ENCODE measurements at regions not wholly inside any gene's neighbourhood (a gene's known extent, or its start where the extent isn't known, plus 50 kb on each side); places are given as distances from the start of the nearest gene placed in this dataset.
A peak's percentile ranks its signal among the peaks of the same experiment; 100 is the strongest.
"Not testable (repeated sequence)": the region's sequence is repeated elsewhere in the genome, so short reads cannot be mapped to it uniquely, and the experiment has no call there.

- no peak for FAIRE-seq
- TF ChIP-seq POLR2A (IDR thresholded peaks at IDR 0.05; ENCODE audit: low read depth, low read length) = no peak
- no peak for TF ChIP-seq TAF1 (IDR thresholded peaks at IDR 0.05; ENCODE audit: borderline replicate concordance, low read depth, low read length)
- no peak for TF ChIP-seq POLR2AphosphoS5 (IDR thresholded peaks at IDR 0.05; ENCODE audit: low read depth, low read length)
- no peak for DNase-seq (ENCODE audit: insufficient read length)
These were observed 213.8 kb downstream of the DUSP10 start for GRCh38 chr1:221527886-221528624.

GRCh38 chr1:221530159-221530558 is 211.7 kb downstream of the DUSP10 start:
- FAIRE-seq; DNase-seq (ENCODE audit: insufficient read length): not testable (repeated sequence)

- FAIRE-seq (no peak), DNase-seq (ENCODE audit: insufficient read length) (no peak)
- no peak for TF ChIP-seq POLR2A (IDR thresholded peaks at IDR 0.05; ENCODE audit: low read depth, low read length)
- TF ChIP-seq POLR2AphosphoS5 (IDR thresholded peaks at IDR 0.05; ENCODE audit: low read depth, low read length) = no peak
- no peak for TF ChIP-seq TAF1 (IDR thresholded peaks at IDR 0.05; ENCODE audit: borderline replicate concordance, low read depth, low read length)
These were observed 211.1 kb downstream of the DUSP10 start for GRCh38 chr1:221530791-221531190.

- DNase-seq (ENCODE audit: insufficient read length) (no peak), FAIRE-seq (no peak)
- TF ChIP-seq POLR2AphosphoS5 (IDR thresholded peaks at IDR 0.05; ENCODE audit: low read depth, low read length) (no peak), POLR2A (IDR thresholded peaks at IDR 0.05; ENCODE audit: low read depth, low read length) (no peak), TAF1 (IDR thresholded peaks at IDR 0.05; ENCODE audit: borderline replicate concordance, low read depth, low read length) (no peak)
These were observed 209.7 kb downstream of the DUSP10 start for GRCh38 chr1:221532071-221532773.

- TF ChIP-seq TAF1 (IDR thresholded peaks at IDR 0.05; ENCODE audit: borderline replicate concordance, low read depth, low read length) (no peak), POLR2AphosphoS5 (IDR thresholded peaks at IDR 0.05; ENCODE audit: low read depth, low read length) (no peak), POLR2A (IDR thresholded peaks at IDR 0.05; ENCODE audit: low read depth, low read length) (no peak)
- DNase-seq (ENCODE audit: insufficient read length) (no peak), FAIRE-seq (no peak)
These were observed 200.6 kb downstream of the DUSP10 start for GRCh38 chr1:221541296-221541695.

GRCh38 chr1:221543529-221544120 is 198.3 kb downstream of the DUSP10 start:
- DNase-seq (ENCODE audit: insufficient read length) (no peak), FAIRE-seq (no peak)
- TF ChIP-seq TAF1 (IDR thresholded peaks at IDR 0.05; ENCODE audit: borderline replicate concordance, low read depth, low read length) = no peak
- no peak for TF ChIP-seq POLR2A (IDR thresholded peaks at IDR 0.05; ENCODE audit: low read depth, low read length)
- TF ChIP-seq POLR2AphosphoS5 (IDR thresholded peaks at IDR 0.05; ENCODE audit: low read depth, low read length) = no peak

- DNase-seq (ENCODE audit: insufficient read length) = no peak
- FAIRE-seq = no peak
- TF ChIP-seq POLR2A (IDR thresholded peaks at IDR 0.05; ENCODE audit: low read depth, low read length) = no peak
- TF ChIP-seq POLR2AphosphoS5 (IDR thresholded peaks at IDR 0.05; ENCODE audit: low read depth, low read length) = no peak
- TF ChIP-seq TAF1 (IDR thresholded peaks at IDR 0.05; ENCODE audit: borderline replicate concordance, low read depth, low read length) = no peak
These were observed 192.9 kb downstream of the DUSP10 start for GRCh38 chr1:221548942-221549341.

- no peak for FAIRE-seq
- no peak for DNase-seq (ENCODE audit: insufficient read length)
- TF ChIP-seq POLR2A (IDR thresholded peaks at IDR 0.05; ENCODE audit: low read depth, low read length) = no peak
- TF ChIP-seq TAF1 (IDR thresholded peaks at IDR 0.05; ENCODE audit: borderline replicate concordance, low read depth, low read length) = no peak
- no peak for TF ChIP-seq POLR2AphosphoS5 (IDR thresholded peaks at IDR 0.05; ENCODE audit: low read depth, low read length)
These were observed 192.1 kb downstream of the DUSP10 start for GRCh38 chr1:221549815-221550214.

GRCh38 chr1:221552792-221553191 is 189.1 kb downstream of the DUSP10 start:
- not testable (repeated sequence) for DNase-seq (ENCODE audit: insufficient read length); FAIRE-seq

GRCh38 chr1:221555689-221556433 is 186.0 kb downstream of the DUSP10 start:
- FAIRE-seq = no peak
- TF ChIP-seq POLR2AphosphoS5 (IDR thresholded peaks at IDR 0.05; ENCODE audit: low read depth, low read length) (no peak), POLR2A (IDR thresholded peaks at IDR 0.05; ENCODE audit: low read depth, low read length) (no peak), TAF1 (IDR thresholded peaks at IDR 0.05; ENCODE audit: borderline replicate concordance, low read depth, low read length) (no peak)
- DNase-seq (ENCODE audit: insufficient read length) = no peak

GRCh38 chr1:221556435-221556834 is 185.5 kb downstream of the DUSP10 start:
- TF ChIP-seq TAF1 (IDR thresholded peaks at IDR 0.05; ENCODE audit: borderline replicate concordance, low read depth, low read length) = no peak
- TF ChIP-seq POLR2AphosphoS5 (IDR thresholded peaks at IDR 0.05; ENCODE audit: low read depth, low read length) = no peak
- no peak for TF ChIP-seq POLR2A (IDR thresholded peaks at IDR 0.05; ENCODE audit: low read depth, low read length)
- DNase-seq (ENCODE audit: insufficient read length) = no peak
- peak; percentile 50 for FAIRE-seq
